ENCODE measurements at regions not wholly inside any gene's neighbourhood (a gene's known extent, or its start where the extent isn't known, plus 50 kb on each side); places are given as distances from the start of the nearest gene placed in this dataset.

- TF ChIP-seq POLR2A (IDR thresholded peaks at IDR 0.05) (no peak), CTCF (IDR thresholded peaks at IDR 0.05) (no peak)
These were observed 175.5 kb upstream of the POU5F2 start for GRCh38 chr5:93916872-93917271.
